ENCODE measurements at regions not wholly inside any gene's neighbourhood (a gene's known extent, or its start where the extent isn't known, plus 50 kb on each side); places are given as distances from the start of the nearest gene placed in this dataset.
"Not testable (repeated sequence)": the region's sequence is repeated elsewhere in the genome, so short reads cannot be mapped to it uniquely, and the experiment has no call there.

GRCh38 chrX:28379103-28379502 is 208.1 kb upstream of the IL1RAPL1 start:
- TF ChIP-seq CTCF (conservative IDR thresholded peaks at IDR 0.05; ENCODE audit: low read length) = no peak
- H3K9me3 ChIP-seq (ENCODE audit: insufficient read depth, low read depth, low read length) = no peaks in the 10 kb centered on the region
- no peaks in the 10 kb centered on the region for H3K9me2 ChIP-seq (replicated peaks; ENCODE audit: low read depth, low read length)
- H3K36me3 ChIP-seq (ENCODE audit: insufficient read depth, low read length) = no peaks in the 10 kb centered on the region
- H3F3A ChIP-seq (ENCODE audit: low read depth) = no peaks in the 10 kb centered on the region
- H4K20me1 ChIP-seq (ENCODE audit: insufficient read depth, low read length, poor library complexity, severe bottlenecking) = no peaks in the 10 kb centered on the region
- no peak overlapping the region for H3K4me2 ChIP-seq (ENCODE audit: low read depth, low read length, poor library complexity, severe bottlenecking)
- no peak overlapping the region for H3K9ac ChIP-seq (ENCODE audit: low read depth, low read length, poor library complexity, severe bottlenecking)
- H3K4me1 ChIP-seq (ENCODE audit: insufficient read depth, low read length, poor library complexity, severe bottlenecking) = no peaks in the 10 kb centered on the region
- H3K27me3 ChIP-seq (ENCODE audit: insufficient read depth, low read length, poor library complexity, severe bottlenecking) = no peaks in the 10 kb centered on the region
- H3K4me3 ChIP-seq (ENCODE audit: low read length, poor library complexity, severe bottlenecking) = no peak overlapping the region
- no peak overlapping the region for H2AFZ ChIP-seq (ENCODE audit: low read length)
- no peaks in the 10 kb centered on the region for H3K79me2 ChIP-seq (ENCODE audit: insufficient read depth, low read length)

GRCh38 chrX:28367649-28368048 is 219.6 kb upstream of the IL1RAPL1 start:
- not testable (repeated sequence) for H3K27me3 ChIP-seq (ENCODE audit: insufficient read depth, low read length, poor library complexity, severe bottlenecking); H3K4me2 ChIP-seq (ENCODE audit: low read depth, low read length, poor library complexity, severe bottlenecking); H2AFZ ChIP-seq (ENCODE audit: low read length); H3K4me1 ChIP-seq (ENCODE audit: insufficient read depth, low read length, poor library complexity, severe bottlenecking); H3K9ac ChIP-seq (ENCODE audit: low read depth, low read length, poor library complexity, severe bottlenecking); H3K9me2 ChIP-seq (replicated peaks; ENCODE audit: low read depth, low read length); H3K4me3 ChIP-seq (ENCODE audit: low read length, poor library complexity, severe bottlenecking); H3K9me3 ChIP-seq (ENCODE audit: insufficient read depth, low read depth, low read length); H4K20me1 ChIP-seq (ENCODE audit: insufficient read depth, low read length, poor library complexity, severe bottlenecking); H3K36me3 ChIP-seq (ENCODE audit: insufficient read depth, low read length); H3F3A ChIP-seq (ENCODE audit: low read depth); H3K79me2 ChIP-seq (ENCODE audit: insufficient read depth, low read length)

GRCh38 chrX:28351801-28352200 is 235.4 kb upstream of the IL1RAPL1 start:
- Histone ChIP-seq H3K27me3 (ENCODE audit: insufficient read depth, low read length, poor library complexity, severe bottlenecking) (no peaks in the 10 kb centered on the region), H3K36me3 (ENCODE audit: insufficient read depth, low read length) (no peaks in the 10 kb centered on the region), H3K9ac (ENCODE audit: low read depth, low read length, poor library complexity, severe bottlenecking) (no peak overlapping the region), H3K4me1 (ENCODE audit: insufficient read depth, low read length, poor library complexity, severe bottlenecking) (no peaks in the 10 kb centered on the region), H3K4me2 (ENCODE audit: low read depth, low read length, poor library complexity, severe bottlenecking) (no peak overlapping the region), H4K20me1 (ENCODE audit: insufficient read depth, low read length, poor library complexity, severe bottlenecking) (no peaks in the 10 kb centered on the region), H3K9me3 (ENCODE audit: insufficient read depth, low read depth, low read length) (no peaks in the 10 kb centered on the region), H3K4me3 (ENCODE audit: low read length, poor library complexity, severe bottlenecking) (no peak overlapping the region), H3K79me2 (ENCODE audit: insufficient read depth, low read length) (no peaks in the 10 kb centered on the region), H2AFZ (ENCODE audit: low read length) (no peak overlapping the region), H3F3A (ENCODE audit: low read depth) (no peaks in the 10 kb centered on the region), H3K9me2 (replicated peaks; ENCODE audit: low read depth, low read length) (no peaks in the 10 kb centered on the region)
- TF ChIP-seq CTCF (conservative IDR thresholded peaks at IDR 0.05; ENCODE audit: low read length) (no peak), EZH2phosphoT487 (IDR thresholded peaks at IDR 0.05; ENCODE audit: borderline replicate concordance) (no peak)

- no peak for TF ChIP-seq EZH2phosphoT487 (IDR thresholded peaks at IDR 0.05; ENCODE audit: borderline replicate concordance)
- TF ChIP-seq CTCF (conservative IDR thresholded peaks at IDR 0.05; ENCODE audit: low read length) = no peak
- Histone ChIP-seq H3K36me3 (ENCODE audit: insufficient read depth, low read length) (no peaks in the 10 kb centered on the region), H3K4me3 (ENCODE audit: low read length, poor library complexity, severe bottlenecking) (no peak overlapping the region), H4K20me1 (ENCODE audit: insufficient read depth, low read length, poor library complexity, severe bottlenecking) (no peaks in the 10 kb centered on the region), H3K4me1 (ENCODE audit: insufficient read depth, low read length, poor library complexity, severe bottlenecking) (no peaks in the 10 kb centered on the region), H3F3A (ENCODE audit: low read depth) (no peaks in the 10 kb centered on the region), H3K4me2 (ENCODE audit: low read depth, low read length, poor library complexity, severe bottlenecking) (no peak overlapping the region), H3K9me3 (ENCODE audit: insufficient read depth, low read depth, low read length) (no peaks in the 10 kb centered on the region), H3K9ac (ENCODE audit: low read depth, low read length, poor library complexity, severe bottlenecking) (no peak overlapping the region), H3K79me2 (ENCODE audit: insufficient read depth, low read length) (no peaks in the 10 kb centered on the region), H3K27me3 (ENCODE audit: insufficient read depth, low read length, poor library complexity, severe bottlenecking) (no peaks in the 10 kb centered on the region), H2AFZ (ENCODE audit: low read length) (no peak overlapping the region), H3K9me2 (replicated peaks; ENCODE audit: low read depth, low read length) (no peaks in the 10 kb centered on the region)
Measured at GRCh38 chrX:28349888-28350287, 237.4 kb upstream of the IL1RAPL1 start.
